Activated CD8-positive, alpha-beta T cell treated with anti-CD3 and anti-CD28 coated beads, Interleukin-2, amount 10 ng/mL, durations not matched to agents 7 days and 5 days (primary cell): ENCODE measurements at regions not wholly inside any gene's neighbourhood (a gene's known extent, or its start where the extent isn't known, plus 50 kb on each side); places are given as distances from the start of the nearest gene placed in this dataset.
"Not testable (repeated sequence)": the region's sequence is repeated elsewhere in the genome, so short reads cannot be mapped to it uniquely, and the experiment has no call there.

Experiments used
- ATAC-seq: fragments of 150-1000 bp; cut with Tn5 transposase; one replicate; pipeline ENCODE4 v1.10.0; 2021; ENCODE audit warnings: moderate library complexity
- CTCF ChIA-PET: fragments of 350-600 bp; sonication (Branson Sonifier 250); formaldehyde crosslinking; loops from one replicate; lab custom pipeline; 2021; ENCODE audit warnings: antibody characterized with exemption; lab: Charles Lee
- POLR2A ChIA-PET: fragments of 350-600 bp; sonication (Branson Sonifier 250); formaldehyde crosslinking; loops from one replicate; lab custom pipeline; 2021; ENCODE audit warnings: antibody characterized with exemption; lab: Charles Lee
- DNase-seq: peaks from one replicate; pipeline ENCODE4 v3.0.0-alpha.2; 2020
- H3K27ac Mint-ChIP-seq: one replicate; pipeline ENCODE4 v1.8.0; 2021; ENCODE audit warnings: mild to moderate bottlenecking, mixed read lengths
- H3K27me3 Mint-ChIP-seq: one replicate; pipeline ENCODE4 v1.8.0; 2021; ENCODE audit warnings: low read depth, mixed read lengths
- H3K36me3 Mint-ChIP-seq: one replicate; pipeline ENCODE4 v1.8.0; 2021; ENCODE audit warnings: low read depth, mixed read lengths
- H3K4me1 Mint-ChIP-seq: one replicate; pipeline ENCODE4 v1.8.0; 2021; ENCODE audit warnings: low read depth, mixed read lengths
- H3K4me3 Mint-ChIP-seq: one replicate; pipeline ENCODE4 v1.8.0; 2021; ENCODE audit warnings: mild to moderate bottlenecking, mixed read lengths
- H3K9me3 Mint-ChIP-seq: one replicate; pipeline ENCODE4 v1.8.0; 2022; ENCODE audit warnings: mixed read lengths; ENCODE audit not compliant: insufficient read depth

- Mint-ChIP-seq H3K4me3 (no peak overlapping the region), H3K27ac (no peak overlapping the region), H3K9me3 (no peaks in the 10 kb centered on the region), H3K36me3 (no peaks in the 10 kb centered on the region), H3K27me3 (no peaks in the 10 kb centered on the region), H3K4me1 (no peaks in the 10 kb centered on the region)
- ChIA-PET CTCF (no interaction called here), POLR2A (no interaction called here)
- DNase-seq (no peak), ATAC-seq (no peak)
Measured at GRCh38 chr18:52228166-52228565, 111.8 kb upstream of the DCC start.

GRCh38 chr18:52236131-52236530 lies 103.9 kb upstream of the DCC start:
- Mint-ChIP-seq H3K4me1 (no peaks in the 10 kb centered on the region), H3K9me3 (no peaks in the 10 kb centered on the region), H3K27me3 (no peaks in the 10 kb centered on the region), H3K36me3 (no peaks in the 10 kb centered on the region), H3K4me3 (no peak overlapping the region), H3K27ac (no peak overlapping the region)
- POLR2A ChIA-PET = no interaction called here
- ATAC-seq (no peak), DNase-seq (no peak)
- CTCF ChIA-PET = no interaction called here

GRCh38 chr18:52237551-52237950 lies 102.4 kb upstream of the DCC start:
- ChIA-PET POLR2A (no interaction called here), CTCF (no interaction called here)
- H3K4me3 Mint-ChIP-seq = no peak overlapping the region
- no peaks in the 10 kb centered on the region for H3K4me1 Mint-ChIP-seq
- no peaks in the 10 kb centered on the region for H3K9me3 Mint-ChIP-seq
- no peaks in the 10 kb centered on the region for H3K36me3 Mint-ChIP-seq
- no peak overlapping the region for H3K27ac Mint-ChIP-seq
- DNase-seq (no peak), ATAC-seq (no peak)
- H3K27me3 Mint-ChIP-seq = no peaks in the 10 kb centered on the region

GRCh38 chr18:52242711-52243110 lies 97.3 kb upstream of the DCC start:
- H3K36me3 Mint-ChIP-seq = no peaks in the 10 kb centered on the region
- no peak overlapping the region for H3K4me3 Mint-ChIP-seq
- no peak for DNase-seq
- no peaks in the 10 kb centered on the region for H3K27me3 Mint-ChIP-seq
- no peak for ATAC-seq
- H3K4me1 Mint-ChIP-seq = no peaks in the 10 kb centered on the region
- ChIA-PET CTCF (no interaction called here), POLR2A (no interaction called here)
- H3K9me3 Mint-ChIP-seq = peaks cover 2% of the 10 kb centered on the region
- no peak overlapping the region for H3K27ac Mint-ChIP-seq

- ChIA-PET POLR2A (no interaction called here), CTCF (no interaction called here)
- Mint-ChIP-seq H3K27ac (no peak overlapping the region), H3K4me1 (no peaks in the 10 kb centered on the region), H3K27me3 (no peaks in the 10 kb centered on the region), H3K36me3 (no peaks in the 10 kb centered on the region), H3K9me3 (peaks cover 7% of the 10 kb centered on the region), H3K4me3 (no peak overlapping the region)
- ATAC-seq (no peak), DNase-seq (no peak)
Measured at GRCh38 chr18:52244658-52245057, 95.3 kb upstream of the DCC start.

GRCh38 chr18:52254367-52254766 lies 85.6 kb upstream of the DCC start:
- Mint-ChIP-seq H3K9me3 (no peaks in the 10 kb centered on the region), H3K27me3 (no peaks in the 10 kb centered on the region), H3K27ac (no peak overlapping the region), H3K4me1 (no peaks in the 10 kb centered on the region), H3K4me3 (no peak overlapping the region), H3K36me3 (no peaks in the 10 kb centered on the region)
- CTCF ChIA-PET = no interaction called here
- DNase-seq = no peak
- no peak for ATAC-seq
- POLR2A ChIA-PET = no interaction called here

GRCh38 chr18:52257417-52257816 lies 82.6 kb upstream of the DCC start:
- H3K4me1 Mint-ChIP-seq, H3K9me3 Mint-ChIP-seq, POLR2A ChIA-PET, H3K4me3 Mint-ChIP-seq, CTCF ChIA-PET, ATAC-seq, H3K36me3 Mint-ChIP-seq, DNase-seq, H3K27me3 Mint-ChIP-seq, H3K27ac Mint-ChIP-seq: not testable (repeated sequence)

GRCh38 chr18:52275817-52276216 lies 64.2 kb upstream of the DCC start:
- Mint-ChIP-seq H3K4me1 (no peaks in the 10 kb centered on the region), H3K27ac (no peak overlapping the region), H3K4me3 (no peak overlapping the region), H3K9me3 (no peaks in the 10 kb centered on the region), H3K27me3 (no peaks in the 10 kb centered on the region), H3K36me3 (no peaks in the 10 kb centered on the region)
- CTCF ChIA-PET = no interaction called here
- no peak for DNase-seq
- POLR2A ChIA-PET = no interaction called here
- ATAC-seq = no peak

GRCh38 chr18:52277785-52278184 lies 62.2 kb upstream of the DCC start:
- ChIA-PET CTCF (no interaction called here), POLR2A (no interaction called here)
- ATAC-seq = no peak
- no peak overlapping the region for H3K27ac Mint-ChIP-seq
- H3K27me3 Mint-ChIP-seq = no peaks in the 10 kb centered on the region
- H3K36me3 Mint-ChIP-seq = no peaks in the 10 kb centered on the region
- H3K9me3 Mint-ChIP-seq = no peaks in the 10 kb centered on the region
- no peak for DNase-seq
- H3K4me1 Mint-ChIP-seq = no peaks in the 10 kb centered on the region
- H3K4me3 Mint-ChIP-seq = no peak overlapping the region

GRCh38 chr18:52278191-52278590 lies 61.8 kb upstream of the DCC start:
- POLR2A ChIA-PET = no interaction called here
- no peaks in the 10 kb centered on the region for H3K4me1 Mint-ChIP-seq
- no peak overlapping the region for H3K27ac Mint-ChIP-seq
- no peaks in the 10 kb centered on the region for H3K27me3 Mint-ChIP-seq
- no peaks in the 10 kb centered on the region for H3K9me3 Mint-ChIP-seq
- no peak overlapping the region for H3K4me3 Mint-ChIP-seq
- CTCF ChIA-PET = no interaction called here
- no peaks in the 10 kb centered on the region for H3K36me3 Mint-ChIP-seq
- DNase-seq = no peak
- no peak for ATAC-seq

- ChIA-PET POLR2A (no interaction called here), CTCF (no interaction called here)
- Mint-ChIP-seq H3K9me3 (no peaks in the 10 kb centered on the region), H3K4me3 (no peak overlapping the region), H3K4me1 (no peaks in the 10 kb centered on the region), H3K27ac (no peak overlapping the region), H3K36me3 (no peaks in the 10 kb centered on the region), H3K27me3 (no peaks in the 10 kb centered on the region)
- ATAC-seq (no peak), DNase-seq (no peak)
Measured at GRCh38 chr18:52280702-52281101, 59.3 kb upstream of the DCC start.

GRCh38 chr18:52283927-52284326 lies 56.1 kb upstream of the DCC start:
- Mint-ChIP-seq H3K9me3 (no peaks in the 10 kb centered on the region), H3K36me3 (no peaks in the 10 kb centered on the region), H3K27me3 (no peaks in the 10 kb centered on the region), H3K27ac (no peak overlapping the region), H3K4me3 (no peak overlapping the region), H3K4me1 (no peaks in the 10 kb centered on the region)
- DNase-seq (no peak), ATAC-seq (no peak)
- POLR2A ChIA-PET = no interaction called here
- CTCF ChIA-PET = no interaction called here

- Mint-ChIP-seq H3K9me3 (no peaks in the 10 kb centered on the region), H3K4me1 (no peaks in the 10 kb centered on the region), H3K36me3 (no peaks in the 10 kb centered on the region), H3K4me3 (no peak overlapping the region), H3K27me3 (no peaks in the 10 kb centered on the region), H3K27ac (no peak overlapping the region)
- CTCF ChIA-PET = no interaction called here
- DNase-seq (no peak), ATAC-seq (no peak)
- POLR2A ChIA-PET = no interaction called here
Measured at GRCh38 chr18:52286675-52287074, 53.3 kb upstream of the DCC start.
